B cell (primary cell): ENCODE measurements at regions not wholly inside any gene's neighbourhood (a gene's known extent, or its start where the extent isn't known, plus 50 kb on each side); places are given as distances from the start of the nearest gene placed in this dataset.

ENCODE experiments used
- ATAC-seq: fragments of 200-7000 bp; cut with Tn5 transposase; one replicate; pipeline ENCODE4 v1.10.0; 2021; ENCODE audit warnings: low read depth, mild to moderate bottlenecking, moderate number of reproducible peaks, moderate library complexity
- CTCF ChIA-PET: fragments of 350-600 bp; sonication (Branson Sonifier 250); formaldehyde crosslinking; loops from one replicate; lab custom pipeline; 2021; ENCODE audit warnings: antibody characterized with exemption, inconsistent platforms; lab: Charles Lee
- POLR2A ChIA-PET: fragments of 350-600 bp; sonication (Branson Sonifier 250); formaldehyde crosslinking; loops from one replicate; lab custom pipeline; 2021; ENCODE audit warnings: antibody characterized with exemption; lab: Charles Lee
- DNase-seq: peaks from one replicate; pipeline ENCODE4 v3.0.0; 2013
- H2AFZ ChIP-seq: 2 replicates; pipeline ENCODE4 v1.6.1; 2012; ENCODE audit warnings: mild to moderate bottlenecking, low read depth, low read length; ENCODE audit not compliant: insufficient read depth, poor library complexity, severe bottlenecking
- H3K27ac ChIP-seq, 2 donors: 1 replicate in 1 of 2; 2 replicates in 1 of 2; pipeline ENCODE4 v1.5.1; 2012 to 2013; ENCODE audit warnings: low read length in 2 of 2, mild to moderate bottlenecking in 2 of 2, moderate library complexity in 1 of 2
- H3K27me3 ChIP-seq, 4 experiments: fragments of 200-600 bp in 1 of 4; sonication (generic) in 1 of 4; replicated peaks in 1 of 4; 1 replicate in 2 of 4; 2 replicates in 2 of 4; pipeline versions ENCODE4 v1.6.1 to v1.7.0; 2013 to 2016; ENCODE audit warnings: low read length in 3 of 4, mild to moderate bottlenecking in 2 of 4, mixed read lengths in 1 of 4, moderate library complexity in 1 of 4; ENCODE audit not compliant: insufficient read depth in 4 of 4, control insufficient read depth in 3 of 4; ENCODE audit errors: control extremely low read depth in 1 of 4
- H3K36me3 ChIP-seq, 2 experiments: replicated peaks in 1 of 2; 1 replicate in 1 of 2; 2 replicates in 1 of 2; pipeline versions ENCODE4 v1.6.1 to v1.7.1; 2013; ENCODE audit warnings: low read length in 1 of 2; ENCODE audit not compliant: insufficient read depth in 2 of 2, control insufficient read depth in 1 of 2; ENCODE audit errors: control extremely low read depth in 1 of 2, extremely low read depth in 1 of 2
- H3K4me1 ChIP-seq, 2 donors: fragments of 200-600 bp in 1 of 2; sonication (generic) in 1 of 2; 1 replicate in 1 of 2; 2 replicates in 1 of 2; pipeline versions ENCODE4 v1.5.1 to v1.6.1; 2013 to 2017; ENCODE audit warnings: low read length in 2 of 2; ENCODE audit not compliant: control insufficient read depth in 2 of 2, insufficient read depth in 2 of 2
- H3K4me2 ChIP-seq: replicated peaks from 2 replicates; pipeline ENCODE3; 2012; ENCODE audit warnings: mild to moderate bottlenecking, low read depth, low read length; ENCODE audit not compliant: poor library complexity, severe bottlenecking
- H3K4me3 ChIP-seq, 5 experiments: fragments of 200-600 bp in 1 of 5; sonication (generic) in 1 of 5; 1 replicate in 3 of 5; 2 replicates in 2 of 5; pipeline versions ENCODE4 v1.5.1 to v1.7.0; 2011 to 2016; ENCODE audit warnings: low read length in 4 of 5, mild to moderate bottlenecking in 4 of 5, low read depth in 2 of 5, control low read depth in 1 of 5, moderate library complexity in 1 of 5; ENCODE audit not compliant: insufficient read depth in 1 of 5; ENCODE audit errors: control extremely low read depth in 1 of 5, extremely low read depth in 1 of 5
- H3K79me2 ChIP-seq: fragments of 200-600 bp; sonication (generic); one replicate; pipeline ENCODE4 v1.6.0; 2016; ENCODE audit warnings: low read length; ENCODE audit not compliant: control insufficient read depth, insufficient read depth
- H3K9ac ChIP-seq: fragments of 200-600 bp; sonication (generic); 2 replicates; pipeline ENCODE4 v1.6.1; 2017; ENCODE audit warnings: mild to moderate bottlenecking, low read length, moderate library complexity
- H3K9me3 ChIP-seq, 3 donors: one replicate each; pipeline versions ENCODE4 v1.6.1 to v1.7.1; 2013; ENCODE audit warnings: low read length in 2 of 3; ENCODE audit not compliant: control insufficient read depth in 2 of 3, insufficient read depth in 1 of 3; ENCODE audit errors: control extremely low read depth in 1 of 3
- H4K20me1 ChIP-seq: 2 replicates; pipeline ENCODE4 v1.6.0; 2012; ENCODE audit warnings: mild to moderate bottlenecking, low read length; ENCODE audit not compliant: insufficient read depth, control insufficient read depth, poor library complexity, severe bottlenecking
- H3K27ac Mint-ChIP-seq: one replicate; pipeline ENCODE4 v1.8.0; 2021; ENCODE audit warnings: mixed read lengths
- H3K27me3 Mint-ChIP-seq: one replicate; pipeline ENCODE4 v1.8.0; 2021; ENCODE audit warnings: mixed read lengths
- H3K4me1 Mint-ChIP-seq: one replicate; pipeline ENCODE4 v1.8.0; 2021; ENCODE audit warnings: mixed read lengths
- H3K4me3 Mint-ChIP-seq: one replicate; pipeline ENCODE4 v1.8.0; 2021; ENCODE audit warnings: mixed read lengths
- H3K9me3 Mint-ChIP-seq: one replicate; pipeline ENCODE4 v1.8.0; 2022; ENCODE audit warnings: mixed read lengths; ENCODE audit not compliant: insufficient read depth
- EZH2 ChIP-seq: IDR thresholded peaks from 2 replicates; pipeline ENCODE4 v1.6.1; 2012; ENCODE audit warnings: borderline replicate concordance, low read depth, mild to moderate bottlenecking, moderate library complexity, low read length; ENCODE audit not compliant: insufficient read depth, poor library complexity, severe bottlenecking
- WGBS: methylation state at CpG from one replicate; pipeline ENCODE4 v1.1.5; 2013; ENCODE audit warnings: missing lambda C conversion rate; ENCODE audit not compliant: insufficient coverage; 5-methylcytosine and 5-hydroxymethylcytosine counted together
- intact Hi-C: fragments of 100-400 bp; cut with micrococcal nuclease; formaldehyde crosslinking; loops from one replicate; pipeline ENCODE4 v1.10.0; 2022
- TF ChIP-seq, protein P1 (sequence below): fragments of 200-600 bp; IDR thresholded peaks from one replicate; pipeline ENCODE4 v1.8.0; 2022; ENCODE audit warnings: antibody characterized with exemption, mild to moderate bottlenecking

DNA sequence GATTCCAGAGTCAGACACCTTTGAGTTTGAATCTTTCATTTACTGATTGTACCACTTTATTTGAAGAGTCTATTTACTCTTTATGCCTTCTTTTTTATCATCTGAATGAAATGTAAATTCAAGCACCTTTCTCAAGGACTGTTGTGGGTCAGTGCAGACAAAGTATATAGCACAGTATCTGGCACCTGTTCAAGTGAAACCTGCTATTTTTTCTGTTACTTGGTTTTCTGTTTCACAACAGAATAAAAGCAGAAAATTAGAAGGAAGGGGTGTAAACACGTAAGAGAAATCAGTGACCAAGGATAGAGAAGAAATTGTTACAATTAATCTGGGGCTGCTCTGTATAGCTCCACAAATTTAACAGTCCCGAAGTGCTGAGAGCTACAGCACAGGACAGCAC lies 357.4 kb downstream of the RSL24D1 start:
- no peaks in the 10 kb centered on the region for H3K4me1 ChIP-seq
- no CpG with 5 or more reads among the region's 2 CpGs for whole genome bisulfite sequencing
- no peak overlapping the region for H3K9ac ChIP-seq
- ChIA-PET CTCF (no interaction called here), POLR2A (no interaction called here)
- no peak for ATAC-seq
- H3K27me3 ChIP-seq, result no peaks in the 10 kb centered on the region
- TF ChIP-seq, protein P1, sequence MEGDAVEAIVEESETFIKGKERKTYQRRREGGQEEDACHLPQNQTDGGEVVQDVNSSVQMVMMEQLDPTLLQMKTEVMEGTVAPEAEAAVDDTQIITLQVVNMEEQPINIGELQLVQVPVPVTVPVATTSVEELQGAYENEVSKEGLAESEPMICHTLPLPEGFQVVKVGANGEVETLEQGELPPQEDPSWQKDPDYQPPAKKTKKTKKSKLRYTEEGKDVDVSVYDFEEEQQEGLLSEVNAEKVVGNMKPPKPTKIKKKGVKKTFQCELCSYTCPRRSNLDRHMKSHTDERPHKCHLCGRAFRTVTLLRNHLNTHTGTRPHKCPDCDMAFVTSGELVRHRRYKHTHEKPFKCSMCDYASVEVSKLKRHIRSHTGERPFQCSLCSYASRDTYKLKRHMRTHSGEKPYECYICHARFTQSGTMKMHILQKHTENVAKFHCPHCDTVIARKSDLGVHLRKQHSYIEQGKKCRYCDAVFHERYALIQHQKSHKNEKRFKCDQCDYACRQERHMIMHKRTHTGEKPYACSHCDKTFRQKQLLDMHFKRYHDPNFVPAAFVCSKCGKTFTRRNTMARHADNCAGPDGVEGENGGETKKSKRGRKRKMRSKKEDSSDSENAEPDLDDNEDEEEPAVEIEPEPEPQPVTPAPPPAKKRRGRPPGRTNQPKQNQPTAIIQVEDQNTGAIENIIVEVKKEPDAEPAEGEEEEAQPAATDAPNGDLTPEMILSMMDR, result no peak
- no peak for TF ChIP-seq EZH2
- Mint-ChIP-seq H3K4me3 (no peak overlapping the region), H3K4me1 (no peaks in the 10 kb centered on the region), H3K27ac (no peak overlapping the region), H3K9me3 (no peaks in the 10 kb centered on the region), H3K27me3 (no peaks in the 10 kb centered on the region)
- H3K79me2 ChIP-seq, result no peaks in the 10 kb centered on the region
- no peak overlapping the region for H3K4me3 ChIP-seq
- H3K27ac ChIP-seq, result no peak overlapping the region
- no peak overlapping the region for H3K4me2 ChIP-seq
- DNase-seq, result no peak
- H3K36me3 ChIP-seq, result no peaks in the 10 kb centered on the region
- intact Hi-C loops, result no loop called here
- no peaks in the 10 kb centered on the region for H3K9me3 ChIP-seq
- no peaks in the 10 kb centered on the region for H4K20me1 ChIP-seq
- H2AFZ ChIP-seq, result no peak overlapping the region

DNA sequence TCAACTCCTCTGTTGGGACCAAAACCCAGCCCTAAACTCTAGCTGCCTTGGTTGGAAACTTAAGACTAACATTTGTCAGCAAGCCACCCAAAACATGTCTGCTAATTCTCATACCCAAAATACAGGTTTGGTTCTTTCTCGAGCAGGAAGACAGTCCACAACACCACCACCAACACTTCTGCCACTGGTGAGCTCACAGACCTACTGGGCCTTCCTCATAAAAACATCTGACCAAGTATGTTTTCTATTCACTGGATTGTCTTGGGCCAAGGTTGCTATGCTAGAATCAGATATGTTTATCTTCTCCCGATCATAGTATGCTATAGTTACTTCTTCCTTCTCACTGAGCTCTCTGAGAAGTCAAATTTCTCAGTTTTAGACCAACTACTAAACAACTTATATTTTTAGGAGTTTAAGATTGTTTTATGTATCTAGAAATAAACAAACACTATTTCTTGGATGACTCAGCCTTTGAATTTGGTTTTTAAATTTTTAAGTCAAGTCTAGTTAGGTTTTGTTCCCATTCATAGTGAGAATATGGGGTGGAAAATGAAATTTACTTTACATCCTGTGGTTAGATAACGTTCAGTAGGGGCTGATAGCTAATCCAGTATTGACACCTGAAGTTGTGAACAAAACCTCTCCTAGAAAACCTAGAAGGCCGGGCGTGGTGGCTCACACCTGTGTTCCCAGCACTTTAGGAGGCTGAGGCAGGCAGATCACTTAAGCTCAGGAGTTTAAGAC lies 360.5 kb downstream of the RSL24D1 start:
- no peak overlapping the region for H3K9ac ChIP-seq

More for the DNA sequence above, 360.5 kb downstream of the RSL24D1 start:
- Mint-ChIP-seq H3K27me3 (no peaks in the 10 kb centered on the region), H3K4me3 (no peak overlapping the region), H3K9me3 (no peaks in the 10 kb centered on the region), H3K27ac (no peak overlapping the region), H3K4me1 (no peaks in the 10 kb centered on the region)
- H3K4me2 ChIP-seq, result no peak overlapping the region
- no peak overlapping the region for H2AFZ ChIP-seq
- ChIA-PET POLR2A (no interaction called here), CTCF (no interaction called here)
- no peak for DNase-seq
- no peaks in the 10 kb centered on the region for H3K79me2 ChIP-seq
- no peaks in the 10 kb centered on the region for H3K27me3 ChIP-seq
- H3K4me1 ChIP-seq, result no peaks in the 10 kb centered on the region
- H3K9me3 ChIP-seq, result no peaks in the 10 kb centered on the region
- ATAC-seq, result no peak
- no peak overlapping the region for H3K27ac ChIP-seq
- no peaks in the 10 kb centered on the region for H3K36me3 ChIP-seq
- H3K4me3 ChIP-seq, result no peak overlapping the region
- intact Hi-C loops, result no loop called here
- no CpG with 5 or more reads among the region's 5 CpGs for WGBS
- TF ChIP-seq, protein P1, result no peak
- no peak for TF ChIP-seq EZH2
- no peaks in the 10 kb centered on the region for H4K20me1 ChIP-seq
